ENCODE measurements at regions not wholly inside any gene's neighbourhood (a gene's known extent, or its start where the extent isn't known, plus 50 kb on each side); places are given as distances from the start of the nearest gene placed in this dataset.
"Not testable (repeated sequence)": the region's sequence is repeated elsewhere in the genome, so short reads cannot be mapped to it uniquely, and the experiment has no call there.

- peak in 1 of 11 donors; percentile 3 for DNase-seq (ENCODE audit: extremely low read depth in 1 of 11, low read depth in 9 of 11, low spot score in 4 of 11)
Measured at GRCh38 chr4:24190761-24191695, 301.2 kb upstream of the PPARGC1A start.

DNA sequence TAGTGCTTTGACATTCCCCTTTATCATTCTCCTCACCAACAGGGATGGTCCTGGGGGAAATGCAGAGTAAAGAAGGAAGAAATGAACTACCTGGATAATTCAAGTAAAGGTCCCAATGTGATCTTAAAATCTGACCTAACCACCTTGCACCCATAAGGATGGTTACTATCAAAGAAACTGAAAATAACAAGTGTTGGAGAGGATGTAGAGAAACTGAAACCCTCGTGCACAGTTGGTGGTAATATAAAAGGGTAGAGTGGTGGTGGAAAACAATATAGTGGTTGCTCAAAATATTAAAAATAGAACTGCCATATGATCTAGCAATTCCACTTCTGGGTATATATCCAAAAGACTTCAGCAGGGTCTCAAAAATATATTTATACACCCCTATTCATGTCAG lies 298.6 kb upstream of the PPARGC1A start:
- no peak for DNase-seq (ENCODE audit: extremely low read depth in 1 of 11, low read depth in 9 of 11, low spot score in 4 of 11)

DNA sequence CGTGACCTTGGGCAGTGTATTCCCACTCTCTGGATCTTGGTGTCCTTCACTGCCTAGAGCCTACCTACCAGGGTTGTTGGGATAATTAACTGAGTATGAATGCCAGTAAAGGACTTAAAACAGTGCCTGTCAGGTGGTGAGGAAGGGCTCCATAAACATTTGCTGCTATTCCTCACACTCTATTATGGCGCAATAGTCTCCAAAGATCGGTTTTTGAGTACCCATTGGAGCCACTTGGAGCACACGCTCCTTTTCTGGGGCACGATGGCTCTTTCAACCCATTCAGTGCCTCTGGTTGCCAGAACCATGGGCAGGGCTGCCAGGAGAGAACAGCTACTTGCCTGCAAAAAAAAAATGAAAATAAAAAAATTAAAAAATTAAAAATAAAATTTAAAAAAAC lies 296.6 kb upstream of the PPARGC1A start:
- no peak for DNase-seq (ENCODE audit: extremely low read depth in 1 of 11, low read depth in 9 of 11, low spot score in 4 of 11)

- DNase-seq (ENCODE audit: extremely low read depth in 1 of 11, low read depth in 9 of 11, low spot score in 4 of 11) = no peak
Measured at GRCh38 chr4:24181005-24181404, 291.2 kb upstream of the PPARGC1A start.

- no peak for DNase-seq (ENCODE audit: extremely low read depth in 1 of 11, low read depth in 9 of 11, low spot score in 4 of 11)
Measured at GRCh38 chr4:24180586-24180985, 290.7 kb upstream of the PPARGC1A start.

- DNase-seq (ENCODE audit: extremely low read depth in 1 of 11, low read depth in 9 of 11, low spot score in 4 of 11) = no peak
Measured at GRCh38 chr4:24179201-24179840, 289.5 kb upstream of the PPARGC1A start.

GRCh38 chr4:24177443-24177842 lies 287.6 kb upstream of the PPARGC1A start:
- not testable (repeated sequence) for DNase-seq (ENCODE audit: extremely low read depth in 1 of 11, low read depth in 9 of 11, low spot score in 4 of 11)

GRCh38 chr4:24175707-24176106 lies 285.9 kb upstream of the PPARGC1A start:
- no peak for DNase-seq (ENCODE audit: extremely low read depth in 1 of 11, low read depth in 9 of 11, low spot score in 4 of 11)

GRCh38 chr4:24174602-24175001 lies 284.8 kb upstream of the PPARGC1A start:
- DNase-seq (ENCODE audit: extremely low read depth in 1 of 11, low read depth in 9 of 11, low spot score in 4 of 11) = no peak

GRCh38 chr4:24172406-24172805 lies 282.6 kb upstream of the PPARGC1A start:
- no peak for DNase-seq (ENCODE audit: extremely low read depth in 1 of 11, low read depth in 9 of 11, low spot score in 4 of 11)

DNA sequence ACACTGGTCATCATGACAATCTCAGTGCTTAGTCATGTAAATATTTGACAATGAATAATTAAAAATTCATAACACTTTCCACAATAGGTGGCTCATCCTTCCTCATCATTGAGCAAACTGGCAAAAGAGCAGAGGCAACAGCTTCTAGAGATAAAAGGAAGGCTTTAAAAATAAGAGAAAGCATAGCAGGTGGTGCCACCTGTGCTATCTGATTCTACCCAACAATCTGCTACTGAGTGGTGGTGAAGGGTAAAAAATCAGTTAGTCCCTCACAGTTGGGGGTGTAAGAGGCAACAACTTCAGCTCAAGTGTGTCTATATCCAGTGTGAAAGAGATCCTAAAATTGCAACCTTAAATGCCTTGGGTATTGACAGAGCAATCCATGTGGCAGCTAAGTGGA lies 280.1 kb upstream of the PPARGC1A start:
- DNase-seq (ENCODE audit: extremely low read depth in 1 of 11, low read depth in 9 of 11, low spot score in 4 of 11) = no peak

DNA sequence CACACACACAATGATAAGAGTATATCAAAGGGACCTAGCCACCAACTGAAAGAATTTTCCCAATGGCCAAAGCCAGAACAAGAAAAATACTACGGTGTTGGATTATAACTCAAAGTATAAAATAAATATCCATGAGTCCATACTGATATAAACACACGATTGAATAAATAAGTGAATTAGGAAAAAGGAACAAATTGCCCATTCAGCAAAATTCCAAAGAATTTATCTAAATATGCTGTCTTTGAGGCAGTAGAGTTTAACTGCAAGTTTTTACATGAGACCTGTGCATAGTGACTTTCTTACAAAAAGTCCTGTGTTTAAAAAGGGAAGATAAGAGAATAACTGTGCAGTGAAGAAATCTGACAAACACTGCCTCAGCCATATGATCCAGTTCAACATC lies 278.8 kb upstream of the PPARGC1A start:
- no peak for DNase-seq (ENCODE audit: extremely low read depth in 1 of 11, low read depth in 9 of 11, low spot score in 4 of 11)

GRCh38 chr4:24166501-24166900 lies 276.7 kb upstream of the PPARGC1A start:
- DNase-seq (ENCODE audit: extremely low read depth in 1 of 11, low read depth in 9 of 11, low spot score in 4 of 11) = no peak

DNA sequence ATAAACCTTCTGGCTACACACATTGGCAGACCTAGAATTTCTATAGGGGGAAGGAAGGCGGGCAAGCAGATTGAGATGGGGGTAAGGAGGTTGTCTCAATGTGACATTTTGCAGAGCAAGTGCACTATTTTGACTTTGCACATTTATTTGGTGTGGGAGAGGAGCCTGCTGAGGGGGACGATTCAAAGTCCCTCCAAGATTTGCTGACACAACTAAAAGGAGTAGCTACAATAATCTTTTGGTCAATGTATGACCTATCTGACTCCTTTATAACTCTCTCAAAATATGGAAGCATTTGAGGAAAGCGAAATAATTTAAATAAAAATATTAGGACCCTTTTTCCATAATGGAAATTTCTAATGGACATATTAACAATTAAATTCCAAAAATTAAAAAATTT lies 274.9 kb upstream of the PPARGC1A start:
- no peak for DNase-seq (ENCODE audit: extremely low read depth in 1 of 11, low read depth in 9 of 11, low spot score in 4 of 11)

DNA sequence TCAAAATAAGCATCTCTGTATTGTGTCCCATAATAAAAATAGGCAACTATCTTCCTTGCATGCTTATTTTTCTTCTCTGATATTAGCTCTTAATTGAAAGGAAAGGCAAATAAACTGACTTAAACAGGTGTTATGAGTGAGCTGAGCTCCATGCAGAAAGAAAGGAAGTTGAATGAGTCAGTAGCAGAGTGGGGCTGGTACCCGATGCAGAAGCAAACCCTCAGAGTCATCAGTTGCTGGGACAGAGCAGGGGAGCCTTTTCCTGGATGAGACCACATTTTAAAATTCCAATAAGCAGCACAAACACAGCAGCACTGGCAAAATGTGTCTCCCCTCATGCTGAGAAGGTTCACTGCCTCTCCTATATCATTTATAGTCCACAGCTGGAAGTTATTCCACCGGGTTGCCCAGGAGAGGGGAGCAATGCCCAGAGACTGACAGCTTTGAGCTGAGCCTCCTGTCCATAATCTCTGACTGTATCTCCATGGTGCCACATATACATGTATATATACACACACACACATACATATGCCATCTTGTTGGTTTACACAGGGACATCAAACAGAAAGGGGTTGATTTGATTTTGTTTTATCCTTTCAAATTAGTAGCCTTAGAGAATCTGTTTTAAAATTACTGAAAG lies 274.3 kb upstream of the PPARGC1A start:
- DNase-seq (ENCODE audit: extremely low read depth in 1 of 11, low read depth in 9 of 11, low spot score in 4 of 11) = no peak

DNA sequence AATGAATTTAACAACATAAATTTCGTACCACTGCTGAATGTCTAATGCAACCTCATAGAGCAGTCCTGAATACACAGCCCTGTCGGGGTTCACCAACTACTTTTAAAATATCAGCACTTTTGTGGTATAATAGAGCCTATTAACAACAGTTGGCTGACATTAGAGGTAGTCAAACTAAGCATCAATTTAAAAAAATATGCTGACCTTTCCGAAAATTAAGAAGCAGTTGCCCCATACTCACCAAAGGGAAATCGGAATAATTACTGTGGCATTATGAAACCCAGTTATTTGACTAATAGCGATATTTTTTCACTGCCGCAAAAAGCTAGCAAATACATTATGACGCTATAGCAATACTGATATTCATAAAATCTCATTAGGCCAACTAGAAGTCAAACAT lies 273.5 kb upstream of the PPARGC1A start:
- DNase-seq (ENCODE audit: extremely low read depth in 1 of 11, low read depth in 9 of 11, low spot score in 4 of 11) = no peak

GRCh38 chr4:24160358-24160757 lies 270.5 kb upstream of the PPARGC1A start:
- DNase-seq (ENCODE audit: extremely low read depth in 1 of 11, low read depth in 9 of 11, low spot score in 4 of 11) = no peak

GRCh38 chr4:24158031-24158430 lies 268.2 kb upstream of the PPARGC1A start:
- no peak for DNase-seq (ENCODE audit: extremely low read depth in 1 of 11, low read depth in 9 of 11, low spot score in 4 of 11)

GRCh38 chr4:24150034-24150433 lies 260.2 kb upstream of the PPARGC1A start:
- DNase-seq (ENCODE audit: extremely low read depth in 1 of 11, low read depth in 9 of 11, low spot score in 4 of 11) = no peak

- DNase-seq (ENCODE audit: extremely low read depth in 1 of 11, low read depth in 9 of 11, low spot score in 4 of 11) = no peak
Measured at GRCh38 chr4:24146127-24146526, 256.3 kb upstream of the PPARGC1A start.
